Stimulated activated CD4-positive, alpha-beta T cell treated with anti-CD3 and anti-CD28 coated beads, Interleukin-12 subunit alpha, Interleukin-12 subunit beta, amount 100 ng/mL, for 24 hours (primary cell): ENCODE measurements at regions not wholly inside any gene's neighbourhood (a gene's known extent, or its start where the extent isn't known, plus 50 kb on each side); places are given as distances from the start of the nearest gene placed in this dataset.

Experiments
- DNase-seq, 2 experiments: peaks; one replicate each; pipeline ENCODE4 v3.0.0-alpha.2; 2020; ENCODE audit warnings: low read depth in 2 of 2

DNA sequence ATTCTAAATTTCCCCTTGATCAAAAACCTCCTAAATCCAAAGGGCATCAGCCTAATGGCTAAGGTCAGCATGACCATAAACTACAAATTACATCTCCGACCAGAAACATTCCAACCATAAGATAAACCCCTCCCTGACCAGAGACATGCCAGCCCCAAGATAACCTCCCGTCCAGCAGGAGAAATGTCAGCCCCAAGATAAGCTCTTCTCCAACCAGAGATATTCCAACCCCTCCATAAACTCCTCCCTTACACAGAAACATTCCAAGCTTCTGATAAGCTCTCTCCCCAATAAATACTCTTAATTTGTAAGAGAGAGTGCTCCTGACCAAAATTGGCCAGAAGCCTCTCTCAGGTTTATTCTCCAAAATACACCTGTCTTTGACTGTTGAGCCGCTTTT lies 274.0 kb downstream of the RNF152 start:
- no peak for DNase-seq

DNA sequence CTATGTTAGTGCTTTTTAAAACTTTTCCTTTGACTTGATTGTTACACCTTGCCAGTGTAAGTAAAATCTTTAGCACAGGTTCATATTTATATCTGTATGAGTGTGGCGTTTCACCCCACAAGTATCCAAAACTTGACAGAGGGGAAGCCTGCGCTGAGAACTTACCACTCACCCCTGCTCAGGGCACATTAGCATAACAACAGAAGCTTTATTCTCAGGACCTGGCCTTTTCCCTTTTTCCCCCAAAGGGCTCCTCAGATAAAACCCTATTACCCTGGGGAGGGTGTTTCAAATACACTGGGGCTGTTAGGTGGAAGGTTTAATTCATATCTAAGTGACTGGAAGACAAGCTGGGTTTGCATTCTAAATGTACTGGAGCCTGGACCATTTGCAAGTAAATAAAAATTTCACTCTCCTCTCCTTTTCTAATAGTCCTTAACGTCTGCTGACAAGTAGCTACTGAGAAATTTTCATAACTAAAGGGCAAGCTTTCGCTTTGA lies 276.6 kb downstream of the RNF152 start:
- no peak for DNase-seq

DNA sequence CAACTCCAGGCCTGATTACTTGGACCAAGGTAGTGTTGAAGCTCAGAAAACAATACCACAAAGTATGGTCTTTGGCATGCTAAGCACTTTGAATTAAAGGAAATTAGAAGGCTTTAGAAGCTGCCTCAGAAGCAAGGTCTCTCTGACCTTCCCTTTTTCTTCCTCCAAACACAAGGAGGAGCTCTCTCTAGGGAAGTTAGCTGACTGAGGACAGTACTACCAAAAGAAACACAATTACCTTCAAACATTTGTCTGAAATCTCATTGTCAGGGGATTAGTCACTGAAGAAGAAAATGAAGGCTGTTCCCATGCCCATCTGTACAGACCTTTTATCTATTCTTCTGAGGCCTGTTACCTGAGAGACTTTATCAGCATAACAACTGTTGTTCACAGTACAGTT lies 279.3 kb downstream of the CDH20 start:
- no peak for DNase-seq

DNA sequence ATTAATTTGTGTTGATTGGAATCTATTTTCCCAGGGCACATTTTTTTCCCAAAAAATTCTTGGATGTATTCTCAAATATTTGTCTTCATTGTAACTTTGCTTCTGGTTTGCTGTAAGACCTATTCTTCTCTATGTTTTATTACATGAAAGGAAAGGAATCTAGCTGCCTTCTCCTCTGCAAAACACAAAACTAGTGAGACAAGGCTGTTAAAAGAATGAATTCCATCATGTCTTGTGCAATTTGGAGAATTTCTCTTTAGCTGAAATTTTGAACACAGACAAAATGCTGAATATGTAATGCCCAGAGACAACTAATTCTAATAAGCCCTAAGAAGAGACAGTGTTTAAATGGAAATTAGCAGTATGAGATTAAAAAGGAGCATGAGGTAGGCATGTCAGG lies 275.9 kb downstream of the CDH20 start:
- no peak for DNase-seq

DNA sequence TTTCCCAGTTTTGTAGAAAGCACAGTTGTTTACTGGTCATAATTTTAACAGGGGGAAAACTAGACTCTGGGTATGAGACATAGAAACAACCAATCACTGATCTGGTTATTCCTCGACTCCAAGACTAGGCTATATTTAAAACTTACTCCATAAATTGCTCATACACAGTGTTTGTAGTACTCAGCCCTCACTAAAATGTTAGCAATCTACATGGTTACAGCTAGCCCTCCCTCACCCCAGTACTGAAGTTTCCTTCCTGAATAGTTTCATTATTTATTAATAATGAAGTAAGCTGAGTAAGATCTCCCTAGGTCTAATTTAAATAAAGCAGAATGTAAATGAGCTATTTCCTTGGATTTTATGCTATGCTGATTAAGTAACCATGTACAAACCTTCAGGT lies 275.1 kb downstream of the CDH20 start:
- DNase-seq, result no peak

DNA sequence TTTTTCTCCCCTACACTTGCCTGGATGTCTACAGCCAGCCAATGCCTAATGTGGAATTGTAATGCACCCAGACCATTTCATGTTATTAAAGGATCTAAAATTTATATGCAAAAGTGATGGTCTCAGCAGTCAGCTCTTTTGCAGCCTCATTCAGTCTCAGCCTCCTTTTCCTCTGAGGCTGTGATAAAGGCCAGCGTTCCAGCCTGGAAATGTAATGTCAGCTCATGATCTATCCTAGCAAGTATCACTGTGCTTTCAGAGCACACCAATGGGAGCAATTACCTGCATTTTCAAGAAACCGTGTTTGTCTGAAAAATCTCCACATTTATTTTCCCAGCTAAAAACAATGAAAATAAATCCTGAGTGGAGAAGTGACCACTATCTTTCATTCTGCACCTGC lies 274.6 kb downstream of the CDH20 start:
- no peak for DNase-seq

DNA sequence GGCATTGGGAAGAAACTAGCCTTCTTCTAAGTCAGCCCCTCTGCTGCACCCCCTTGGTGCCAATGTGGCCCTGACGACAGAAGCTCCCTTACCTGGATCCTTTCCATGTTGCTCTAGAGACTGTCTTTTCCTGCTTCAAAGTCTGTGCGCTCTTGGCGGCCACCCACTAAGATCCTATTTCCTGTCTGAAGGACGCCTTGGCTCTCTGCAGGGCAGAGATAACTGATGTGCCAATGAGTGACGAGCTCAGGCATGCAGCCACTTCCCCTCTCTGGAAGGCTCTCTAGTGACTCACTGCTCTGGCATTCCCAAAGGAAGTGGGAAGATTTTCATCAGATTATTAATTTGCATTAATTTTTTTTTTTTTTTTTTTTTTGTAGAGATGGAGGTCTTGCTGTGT lies 273.5 kb downstream of the CDH20 start:
- no peak for DNase-seq

DNA sequence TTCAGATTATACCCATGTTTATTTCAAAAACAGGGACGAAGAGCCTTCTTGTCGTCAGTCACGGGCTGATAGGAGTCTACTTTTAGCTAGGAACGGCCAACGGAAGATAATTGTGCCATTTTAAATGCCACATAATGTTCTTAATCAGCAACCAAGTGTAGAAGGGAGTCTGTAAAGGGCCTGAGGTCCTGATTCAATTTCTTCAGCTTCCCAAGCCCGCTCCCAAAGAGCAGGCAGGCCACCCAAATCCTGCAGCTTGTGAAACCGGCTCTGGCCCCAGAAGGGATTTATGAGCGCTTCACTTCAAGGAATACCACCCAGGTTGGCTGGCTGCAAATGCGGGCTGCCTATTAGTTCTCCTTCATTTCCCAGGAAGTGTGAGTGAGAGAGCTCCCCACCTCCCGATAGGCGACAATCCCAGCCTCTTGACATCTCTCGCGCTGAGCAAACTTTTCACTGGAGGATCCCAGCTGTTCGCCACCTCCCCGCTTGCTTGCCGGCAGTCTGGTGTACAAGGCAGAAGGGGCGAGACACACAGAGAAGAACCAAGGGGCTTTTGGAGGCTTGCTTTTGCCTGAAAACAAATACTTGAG lies 272.9 kb downstream of the CDH20 start:
- no peak for DNase-seq

DNA sequence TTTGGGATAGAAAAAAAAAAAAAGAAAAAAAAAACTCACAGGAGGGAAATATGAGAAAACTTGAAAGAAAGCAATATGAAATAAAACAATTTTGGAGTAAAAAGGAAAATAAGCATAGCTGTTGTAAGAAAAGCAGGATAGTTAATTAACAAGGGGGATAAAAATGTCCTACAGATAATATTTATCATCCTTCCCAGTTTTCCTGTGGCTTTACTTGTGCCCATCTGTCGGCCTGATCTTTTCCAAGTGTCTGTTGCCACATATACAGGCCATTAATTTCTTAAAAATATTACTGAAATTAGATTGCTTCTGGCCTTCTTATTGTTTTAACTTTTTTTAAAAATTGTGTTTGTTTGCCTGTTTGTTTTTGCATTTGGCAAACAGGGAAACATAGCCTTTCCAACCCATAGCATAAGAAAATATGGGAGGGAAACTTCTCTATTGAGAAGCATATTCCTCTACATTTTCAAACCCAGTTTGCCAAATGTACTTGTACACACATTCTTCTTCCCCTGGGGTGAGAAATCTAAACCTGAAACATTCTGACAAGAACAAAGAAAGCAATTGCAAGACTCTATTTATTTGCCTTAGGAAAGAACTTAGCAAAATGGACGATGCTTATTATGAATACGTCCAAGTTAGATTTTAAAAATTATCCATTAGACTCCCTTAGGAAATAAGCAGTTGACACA lies 272.3 kb downstream of the CDH20 start:
- DNase-seq, result no peak
